AG04450 (cell line): ENCODE measurements at regions not wholly inside any gene's neighbourhood (a gene's known extent, or its start where the extent isn't known, plus 50 kb on each side); places are given as distances from the start of the nearest gene placed in this dataset.

ENCODE experiments used
- CTCF ChIA-PET: fragments of 300-600, 350-600 bp; formaldehyde crosslinking; extraction: SDS; loops from one replicate; lab custom pipeline; 2022; ENCODE audit warnings: antibody characterized with exemption, inconsistent platforms; lab: Charles Lee
- POLR2A ChIA-PET: fragments of 350-600 bp; formaldehyde crosslinking; extraction: SDS; loops from one replicate; lab custom pipeline; 2021; ENCODE audit warnings: antibody characterized with exemption, inconsistent platforms; lab: Yijun Ruan, JAX
- DNase-seq: peaks from one replicate; pipeline ENCODE4 v3.0.0-alpha.2; 2011; ENCODE audit warnings: low read depth, low spot score
- H3K27ac ChIP-seq: one replicate; pipeline ENCODE4 v1.5.1; 2012; ENCODE audit warnings: low read depth, low read length, control low read depth
- H3K27me3 ChIP-seq: one replicate; pipeline ENCODE4 v1.6.0; 2012; ENCODE audit warnings: low read length; ENCODE audit not compliant: control insufficient read depth, insufficient read depth
- H3K4me3 ChIP-seq: 2 replicates; pipeline ENCODE4 v1.5.1; 2011; ENCODE audit warnings: mild to moderate bottlenecking, low read depth, low read length, control low read depth
- H3K9me3 ChIP-seq: 2 replicates; pipeline ENCODE4 v1.5.1; 2012; ENCODE audit warnings: low read length; ENCODE audit not compliant: control insufficient read depth, insufficient read depth
- CTCF ChIP-seq: IDR thresholded peaks from 2 replicates; pipeline ENCODE4 v1.5.1; 2011; ENCODE audit warnings: low read depth, low read length, control low read depth, inconsistent platforms

- TF ChIP-seq CTCF: no peak
- ChIA-PET CTCF (no interaction called here), POLR2A (no interaction called here)
- no peak overlapping the region for H3K4me3 ChIP-seq
- no peak overlapping the region for H3K27ac ChIP-seq
- H3K9me3 ChIP-seq: no peaks in the 10 kb centered on the region
- no peaks in the 10 kb centered on the region for H3K27me3 ChIP-seq
- DNase-seq: no peak
Observed at GRCh38 chr15:46660096-46660842, 1025.4 kb downstream of the SQOR start.

GRCh38 chr15:46670258-46670657, 1035.4 kb downstream of the SQOR start:
- POLR2A ChIA-PET: no interaction called here

GRCh38 chr15:46671336-46671735, 1036.5 kb downstream of the SQOR start:
- no peak for TF ChIP-seq CTCF
- POLR2A ChIA-PET: no interaction called here
- Histone ChIP-seq H3K4me3 (no peak overlapping the region), H3K27me3 (no peaks in the 10 kb centered on the region), H3K9me3 (peaks cover 3% of the 10 kb centered on the region; the same call in 1 of the 2 replicates), H3K27ac (no peak overlapping the region)
- CTCF ChIA-PET: no interaction called here
- no peak for DNase-seq

More at GRCh38 chr15:46670258-46670657, 1035.4 kb downstream of the SQOR start:
- Histone ChIP-seq H3K9me3 (peaks cover 3% of the 10 kb centered on the region; the same call in 1 of the 2 replicates), H3K27ac (no peak overlapping the region), H3K27me3 (no peaks in the 10 kb centered on the region), H3K4me3 (no peak overlapping the region)
- TF ChIP-seq CTCF: no peak
- no peak for DNase-seq
- CTCF ChIA-PET: no interaction called here

GRCh38 chr15:46672041-46672440, 1037.2 kb downstream of the SQOR start:
- Histone ChIP-seq H3K27me3 (no peaks in the 10 kb centered on the region), H3K27ac (no peak overlapping the region), H3K4me3 (no peak overlapping the region), H3K9me3 (peaks cover 3% of the 10 kb centered on the region; the same call in 1 of the 2 replicates)
- no peak for TF ChIP-seq CTCF
- DNase-seq: no peak
- ChIA-PET POLR2A (no interaction called here), CTCF (no interaction called here)
